ENCODE measurements at regions not wholly inside any gene's neighbourhood (a gene's known extent, or its start where the extent isn't known, plus 50 kb on each side); places are given as distances from the start of the nearest gene placed in this dataset.

- ATAC-seq = no peak
- TF ChIP-seq JUNB (IDR thresholded peaks at IDR 0.05; ENCODE audit: unreplicated experiment) = no peak
- TF ChIP-seq REST (IDR thresholded peaks at IDR 0.05; ENCODE audit: unreplicated experiment) = no peak
- TF ChIP-seq STAT1 (IDR thresholded peaks at IDR 0.05; ENCODE audit: unreplicated experiment) = no peak
- TF ChIP-seq ETS1 (IDR thresholded peaks at IDR 0.05) = no peak
- no peak for TF ChIP-seq ZNF462 (CRISPR knock-in tag; IDR thresholded peaks at IDR 0.05)
- no peak for TF ChIP-seq EZH2phosphoT487 (IDR thresholded peaks at IDR 0.05; ENCODE audit: unreplicated experiment)
- no peak for TF ChIP-seq ZNF114 (CRISPR knock-in tag; IDR thresholded peaks at IDR 0.05)
- TF ChIP-seq POLR2AphosphoS5 (IDR thresholded peaks at IDR 0.05; ENCODE audit: low read depth) = no peak
- no peak for TF ChIP-seq NANOG (IDR thresholded peaks at IDR 0.05; ENCODE audit: borderline replicate concordance)
- no peak for TF ChIP-seq EZH2 (IDR thresholded peaks at IDR 0.05; ENCODE audit: low read depth, unreplicated experiment)
- TF ChIP-seq CTCF (conservative IDR thresholded peaks at IDR 0.05; ENCODE audit: low read depth in 2 of 2) = no peak
- TF ChIP-seq CREB1 (CRISPR knock-in tag; IDR thresholded peaks at IDR 0.05; ENCODE audit: low read depth) = no peak
- no peak for TF ChIP-seq ZNF331 (CRISPR knock-in tag; IDR thresholded peaks at IDR 0.05; ENCODE audit: low read depth)
- no peaks in the 10 kb centered on the region for H3K4me1 ChIP-seq (ENCODE audit: insufficient read depth)
- H2AFZ ChIP-seq = no peak overlapping the region
- no peaks in the 10 kb centered on the region for H4K20me1 ChIP-seq (replicated peaks; ENCODE audit: insufficient read depth)
- Mint-ChIP-seq H3K4me3 (no peak overlapping the region), H3K27ac (no peak overlapping the region), H3K36me3 (ENCODE audit: low read depth) (peaks cover 3% of the 10 kb centered on the region; the same call in 2 of the 3 replicates), H3K4me1 (peaks cover 8% of the 10 kb centered on the region), H3K27me3 (ENCODE audit: insufficient read depth, low read depth, poor library complexity) (no peaks in the 10 kb centered on the region), H3K9me3 (0 out of 3 replicates have a peak, but pooled peaks cover 2% of the 10 kb centered on the region)
- H3K4me3 ChIP-seq = no peak overlapping the region
- no peaks in the 10 kb centered on the region for H3K79me2 ChIP-seq (replicated peaks; ENCODE audit: insufficient read depth)
- DNase-seq (ENCODE audit: low spot score) = no peak
- H3K4me2 ChIP-seq = no peak overlapping the region
- no peak overlapping the region for H3K27ac ChIP-seq (ENCODE audit: low read depth)
- no peaks in the 10 kb centered on the region for H3F3A ChIP-seq (replicated peaks; ENCODE audit: low read depth)
- 0 out of 2 replicates have a peak, but pooled peaks cover 6% of the 10 kb centered on the region for H3K9me2 ChIP-seq (ENCODE audit: insufficient read depth)
- H3K36me3 ChIP-seq (ENCODE audit: insufficient read depth) = no peaks in the 10 kb centered on the region
- no peaks in the 10 kb centered on the region for H3K27me3 ChIP-seq (ENCODE audit: insufficient read depth)
Observed at GRCh38 chr6:80961166-80961565, 791.3 kb downstream of the TENT5A start.

Measured in GM23338 (cell line).